Esophagus squamous epithelium (tissue), 4 donors: ENCODE measurements at regions not wholly inside any gene's neighbourhood (a gene's known extent, or its start where the extent isn't known, plus 50 kb on each side); places are given as distances from the start of the nearest gene placed in this dataset.

ENCODE experiments used
- CTCF ChIP-seq, 6 experiments: fragments of 450-650 bp in 4 of 6; fragments of 200-600 bp in 2 of 6; sonication (generic) in 2 of 6; IDR thresholded peaks; one replicate each; pipeline ENCODE4 v1.5.1; 2016 to 2019; ENCODE audit warnings: antibody characterized with exemption in 6 of 6, mild to moderate bottlenecking in 4 of 6, moderate library complexity in 4 of 6
- POLR2A ChIP-seq, 4 donors: fragments of 450-650 bp; IDR thresholded peaks; one replicate each; pipeline ENCODE4 v1.6.1; 2017; ENCODE audit warnings: antibody characterized with exemption in 4 of 4, mild to moderate bottlenecking in 4 of 4, moderate library complexity in 3 of 4

GRCh38 chr3:106176734-106177133 is 307.9 kb upstream of the CBLB start:
- TF ChIP-seq POLR2A (IDR thresholded peaks at IDR 0.05) = no peak
- no peak for TF ChIP-seq CTCF (IDR thresholded peaks at IDR 0.05)
